Nephron progenitor cell (in vitro differentiated cells): ENCODE measurements at regions not wholly inside any gene's neighbourhood (a gene's known extent, or its start where the extent isn't known, plus 50 kb on each side); places are given as distances from the start of the nearest gene placed in this dataset.

Experiments
- DNase-seq: peaks from one replicate; pipeline ENCODE4 v3.0.0; 2021
- H3K27ac Mint-ChIP-seq: 2 replicates; pipeline ENCODE4 v1.8.0; 2021; ENCODE audit warnings: mild to moderate bottlenecking, moderate library complexity, mixed read lengths
- H3K27me3 Mint-ChIP-seq: 2 replicates; pipeline ENCODE4 v1.8.0; 2021; ENCODE audit warnings: mild to moderate bottlenecking, low read depth, mixed read lengths; ENCODE audit not compliant: poor library complexity
- H3K36me3 Mint-ChIP-seq: 2 replicates; pipeline ENCODE4 v1.8.0; 2021; ENCODE audit warnings: low read depth, mixed read lengths
- H3K4me1 Mint-ChIP-seq: 2 replicates; pipeline ENCODE4 v1.8.0; 2021; ENCODE audit warnings: mixed read lengths
- H3K4me3 Mint-ChIP-seq: 2 replicates; pipeline ENCODE4 v1.8.0; 2021; ENCODE audit warnings: mild to moderate bottlenecking, moderate library complexity, mixed read lengths
- H3K9me3 Mint-ChIP-seq: 2 replicates; pipeline ENCODE4 v1.8.0; 2021; ENCODE audit warnings: mild to moderate bottlenecking, moderate library complexity, mixed read lengths
- TF ChIP-seq, protein P1 (sequence below): fragments of 200-600 bp; sonication (generic); IDR thresholded peaks from 2 replicates; pipeline ENCODE4 v1.5.0; 2021; ENCODE audit warnings: antibody characterized with exemption

DNA sequence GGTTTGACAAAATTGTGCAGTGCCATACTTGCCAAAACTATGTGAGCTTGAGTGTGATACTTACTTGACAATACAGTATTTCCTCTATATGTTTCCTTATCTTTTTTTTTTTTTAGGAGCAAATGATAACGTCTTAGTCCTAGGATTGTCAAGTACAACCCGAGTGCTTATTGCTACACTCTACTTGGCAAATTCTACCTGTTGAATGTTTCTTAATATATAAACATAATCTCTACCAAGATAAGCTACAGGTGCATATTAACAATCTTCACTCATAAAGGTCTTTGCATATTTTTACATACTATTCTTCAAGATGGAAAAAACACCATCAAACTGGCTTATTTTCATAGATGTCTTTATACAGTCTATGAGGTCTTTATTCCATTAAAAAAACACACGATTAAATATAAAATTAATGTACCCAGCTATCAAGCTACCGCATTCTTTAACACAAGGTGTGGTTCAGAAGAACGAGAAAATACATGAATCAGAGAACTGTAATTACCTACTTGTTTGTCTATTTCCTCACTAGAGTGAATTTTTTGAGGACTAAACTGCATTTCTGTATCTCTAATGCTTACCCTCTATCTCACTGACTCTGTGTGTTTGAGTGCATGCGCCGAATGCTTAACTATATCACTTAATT, 76.1 kb upstream of the PDSS1 start:
- Mint-ChIP-seq H3K9me3 (no peaks in the 10 kb centered on the region), H3K4me3 (no peak overlapping the region), H3K27ac (no peak overlapping the region), H3K4me1 (peaks cover 5% of the 10 kb centered on the region), H3K27me3 (peaks cover 59% of the 10 kb centered on the region), H3K36me3 (no peaks in the 10 kb centered on the region)
- TF ChIP-seq, protein P1, sequence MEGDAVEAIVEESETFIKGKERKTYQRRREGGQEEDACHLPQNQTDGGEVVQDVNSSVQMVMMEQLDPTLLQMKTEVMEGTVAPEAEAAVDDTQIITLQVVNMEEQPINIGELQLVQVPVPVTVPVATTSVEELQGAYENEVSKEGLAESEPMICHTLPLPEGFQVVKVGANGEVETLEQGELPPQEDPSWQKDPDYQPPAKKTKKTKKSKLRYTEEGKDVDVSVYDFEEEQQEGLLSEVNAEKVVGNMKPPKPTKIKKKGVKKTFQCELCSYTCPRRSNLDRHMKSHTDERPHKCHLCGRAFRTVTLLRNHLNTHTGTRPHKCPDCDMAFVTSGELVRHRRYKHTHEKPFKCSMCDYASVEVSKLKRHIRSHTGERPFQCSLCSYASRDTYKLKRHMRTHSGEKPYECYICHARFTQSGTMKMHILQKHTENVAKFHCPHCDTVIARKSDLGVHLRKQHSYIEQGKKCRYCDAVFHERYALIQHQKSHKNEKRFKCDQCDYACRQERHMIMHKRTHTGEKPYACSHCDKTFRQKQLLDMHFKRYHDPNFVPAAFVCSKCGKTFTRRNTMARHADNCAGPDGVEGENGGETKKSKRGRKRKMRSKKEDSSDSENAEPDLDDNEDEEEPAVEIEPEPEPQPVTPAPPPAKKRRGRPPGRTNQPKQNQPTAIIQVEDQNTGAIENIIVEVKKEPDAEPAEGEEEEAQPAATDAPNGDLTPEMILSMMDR = no peak
- DNase-seq = no peak

- no peak overlapping the region for H3K27ac Mint-ChIP-seq
- DNase-seq = peak; percentile 46
- no peaks in the 10 kb centered on the region for H3K9me3 Mint-ChIP-seq
- H3K36me3 Mint-ChIP-seq = no peaks in the 10 kb centered on the region
- H3K4me1 Mint-ChIP-seq = peaks cover 5% of the 10 kb centered on the region
- H3K4me3 Mint-ChIP-seq = peak overlapping the region; percentile 72
- H3K27me3 Mint-ChIP-seq = peaks cover 63% of the 10 kb centered on the region
- TF ChIP-seq, protein P1 = no peak
Measured at GRCh38 chr10:26621889-26622711, 75.4 kb upstream of the PDSS1 start.

DNA sequence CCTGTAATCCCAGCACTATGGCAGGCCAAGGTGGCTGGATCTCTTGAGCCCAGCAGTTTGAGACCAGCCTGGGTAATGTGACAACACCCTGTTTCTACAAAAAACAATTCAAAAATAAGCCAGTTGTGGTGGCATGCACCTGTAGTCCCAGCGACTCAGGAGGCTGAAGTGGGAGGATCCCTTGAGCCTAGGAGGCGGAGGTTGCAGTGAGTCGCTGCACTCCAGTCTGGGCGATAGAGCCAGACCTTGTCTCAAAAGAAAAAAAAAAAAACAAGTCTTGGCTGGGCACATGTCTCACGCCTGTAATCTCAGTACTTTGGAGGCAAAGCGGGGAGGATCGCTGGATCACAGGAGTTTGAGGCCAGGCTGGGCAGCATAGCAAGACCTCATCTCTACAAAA, 74.6 kb upstream of the PDSS1 start:
- DNase-seq = no peak
- Mint-ChIP-seq H3K27ac (no peak overlapping the region), H3K27me3 (peaks cover 63% of the 10 kb centered on the region), H3K36me3 (no peaks in the 10 kb centered on the region), H3K4me1 (peaks cover 11% of the 10 kb centered on the region), H3K9me3 (peaks cover 6% of the 10 kb centered on the region), H3K4me3 (no peak overlapping the region)
- TF ChIP-seq, protein P1 = no peak

DNA sequence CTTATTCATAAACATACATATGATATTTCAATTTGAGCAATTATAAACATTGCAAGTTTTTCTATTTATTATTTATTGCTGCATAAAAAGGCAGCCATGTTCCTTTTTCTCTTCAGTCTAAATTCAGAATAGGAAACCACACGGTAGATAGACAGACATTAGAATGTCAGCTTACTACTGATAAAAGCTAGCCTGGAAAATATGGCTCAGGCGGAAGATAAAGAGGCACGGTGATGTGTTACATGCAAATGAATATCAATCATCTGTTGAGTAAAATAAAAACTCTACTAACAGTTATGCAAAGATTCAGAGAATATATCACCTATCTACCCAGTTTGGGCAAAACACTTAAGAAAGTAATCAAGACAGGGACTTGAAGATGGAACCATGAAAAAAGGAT, 73.5 kb upstream of the PDSS1 start:
- peaks cover 10% of the 10 kb centered on the region for H3K9me3 Mint-ChIP-seq
- TF ChIP-seq, protein P1 = no peak
- peaks cover 63% of the 10 kb centered on the region for H3K27me3 Mint-ChIP-seq
- peaks cover 11% of the 10 kb centered on the region for H3K4me1 Mint-ChIP-seq
- H3K36me3 Mint-ChIP-seq = no peaks in the 10 kb centered on the region
- no peak overlapping the region for H3K4me3 Mint-ChIP-seq
- DNase-seq = no peak
- H3K27ac Mint-ChIP-seq = no peak overlapping the region

- DNase-seq = no peak
- Mint-ChIP-seq H3K4me3 (no peak overlapping the region), H3K4me1 (peaks cover 11% of the 10 kb centered on the region), H3K27me3 (peaks cover 49% of the 10 kb centered on the region), H3K27ac (no peak overlapping the region), H3K36me3 (no peaks in the 10 kb centered on the region), H3K9me3 (peaks cover 13% of the 10 kb centered on the region)
- TF ChIP-seq, protein P1 = no peak
Measured at GRCh38 chr10:26626066-26626465, 71.4 kb upstream of the PDSS1 start.

GRCh38 chr10:26627324-26627723, 70.2 kb upstream of the PDSS1 start:
- no peak for DNase-seq
- peaks cover 40% of the 10 kb centered on the region for H3K27me3 Mint-ChIP-seq
- TF ChIP-seq, protein P1 = no peak
- H3K36me3 Mint-ChIP-seq = no peaks in the 10 kb centered on the region
- H3K4me1 Mint-ChIP-seq = peaks cover 6% of the 10 kb centered on the region
- H3K9me3 Mint-ChIP-seq = peaks cover 18% of the 10 kb centered on the region
- no peak overlapping the region for H3K27ac Mint-ChIP-seq
- no peak overlapping the region for H3K4me3 Mint-ChIP-seq
